Heart right ventricle (tissue), 16 donors: ENCODE measurements at regions not wholly inside any gene's neighbourhood (a gene's known extent, or its start where the extent isn't known, plus 50 kb on each side); places are given as distances from the start of the nearest gene placed in this dataset.
A peak's percentile ranks its signal among the peaks of the same experiment; 100 is the strongest.

Experiments used
- ATAC-seq, 8 donors: fragments of 200-7000 bp; cut with Tn5 transposase; one replicate each; pipeline ENCODE4 v1.9.1; 2020; ENCODE audit warnings: mild to moderate bottlenecking in 8 of 8, moderate library complexity in 8 of 8, moderate number of reproducible peaks in 1 of 8
- DNase-seq, 2 donors: peaks; one replicate each; pipeline ENCODE4 v3.0.0-alpha.2; 2020
- H3K27ac ChIP-seq, 10 donors: fragments of 200-600 bp; sonication (generic) in 2 of 10; one replicate each; pipeline versions ENCODE4 v1.5.0 to v1.8.0; 2020 to 2022; ENCODE audit warnings: mild to moderate bottlenecking in 3 of 10
- H3K27me3 ChIP-seq, 7 donors: fragments of 200-600 bp; one replicate each; pipeline ENCODE4 v1.8.0; 2021 to 2022; ENCODE audit warnings: mild to moderate bottlenecking in 2 of 7
- H3K36me3 ChIP-seq, 9 donors: fragments of 200-600 bp; sonication (generic) in 1 of 9; one replicate each; pipeline versions ENCODE4 v1.5.0 to v1.8.0; 2020 to 2022; ENCODE audit warnings: mild to moderate bottlenecking in 2 of 9
- H3K4me1 ChIP-seq, 9 donors: fragments of 200-600 bp; sonication (generic) in 1 of 9; one replicate each; pipeline versions ENCODE4 v1.5.0 to v1.8.0; 2020 to 2022; ENCODE audit warnings: mild to moderate bottlenecking in 4 of 9
- H3K4me3 ChIP-seq, 10 donors: fragments of 200-600 bp; sonication (generic) in 2 of 10; one replicate each; pipeline versions ENCODE4 v1.5.0 to v1.8.0; 2020 to 2022; ENCODE audit warnings: mild to moderate bottlenecking in 7 of 10, moderate library complexity in 2 of 10
- H3K9me3 ChIP-seq, 11 donors: fragments of 200-600 bp in 10 of 11; sonication (generic) in 2 of 11; one replicate each; pipeline versions ENCODE4 v1.5.0 to v1.8.0; 2013 to 2022; ENCODE audit warnings: mild to moderate bottlenecking in 2 of 11, control low read depth in 1 of 11, moderate library complexity in 1 of 11
- WGBS, 2 donors: extraction: QIAGEN DNeasy Blood & Tissue Kit; methylation state at CpG; one replicate each; pipeline ENCODE4 v1.1.7; 2013; ENCODE audit warnings: inconsistent platforms in 1 of 2; 5-methylcytosine and 5-hydroxymethylcytosine counted together
- intact Hi-C, 10 donors: fragments of 100-400 bp; cut with DNase I; formaldehyde crosslinking; loops; one replicate each; pipeline versions ENCODE4 v1.11.1 to v1.14.2; 2022
- TF ChIP-seq, protein P1 (sequence below), 9 donors: fragments of 200-600 bp; sonication (generic) in 2 of 9; IDR thresholded peaks; one replicate each; pipeline versions ENCODE4 v1.5.0 to v1.8.0; 2021 to 2022; ENCODE audit warnings: antibody characterized with exemption in 9 of 9, mild to moderate bottlenecking in 5 of 9, moderate library complexity in 1 of 9
- donor health status: Arrhythmogenic right ventricular cardiomyopathy.
- donor health status: ischemic (EF 13 %, LVEDD 7.1; RV severe dilation, severe dysfunction).
- donor health status: healthy with polysubstance abuse.
- donor health status: DM: no; HTN: yes; CAD: no.
- donor health status: DM: no; HTN: no; CAD: no.
- donor health status: ischemic (EF 25% LVEDD 6.9; RV normal size, moderate dysfunction).
- donor health status: ischemic (EF 25% LVEDD 5.7; RV mildly dilated, moderate dysfunction).
- donor health status: healthy.
- donor health status: DM: yes; HTN: yes; CAD: no.
- donor health status: Ischemic cardiomyopathy.
- donor health status: ischemic (EF 35%, LVEDD 5.7; RV mildly dilated, moderate dysfunction).
- donor health status: nonischemic (EF 11% LVEDD 7.7; RV severe dilation, severe dysfunction).
- donor health status: DM: yes; HTN: yes; CAD: no.
- donor health status: PGD.
- donor health status: ischemic (EF 29% LVEDD 5.4; RV normal size, mild dysfunction).
- donor health status: nonischemic (EF 23%, LVEDD 6.1; RV moderate dilation, normal function).

GRCh38 chr3:16831846-16832245 lies 52.9 kb upstream of the PLCL2 start:
- WGBS, 2 donors = 92 to 94% methylated on average over 4 of the region's 4 CpGs
- no peak overlapping the region for H3K27ac ChIP-seq
- H3K36me3 ChIP-seq = no peaks in the 10 kb centered on the region
- H3K4me3 ChIP-seq = no peak overlapping the region
- DNase-seq (no peak), ATAC-seq (no peak)
- H3K9me3 ChIP-seq = no peaks in the 10 kb centered on the region
- TF ChIP-seq, protein P1, sequence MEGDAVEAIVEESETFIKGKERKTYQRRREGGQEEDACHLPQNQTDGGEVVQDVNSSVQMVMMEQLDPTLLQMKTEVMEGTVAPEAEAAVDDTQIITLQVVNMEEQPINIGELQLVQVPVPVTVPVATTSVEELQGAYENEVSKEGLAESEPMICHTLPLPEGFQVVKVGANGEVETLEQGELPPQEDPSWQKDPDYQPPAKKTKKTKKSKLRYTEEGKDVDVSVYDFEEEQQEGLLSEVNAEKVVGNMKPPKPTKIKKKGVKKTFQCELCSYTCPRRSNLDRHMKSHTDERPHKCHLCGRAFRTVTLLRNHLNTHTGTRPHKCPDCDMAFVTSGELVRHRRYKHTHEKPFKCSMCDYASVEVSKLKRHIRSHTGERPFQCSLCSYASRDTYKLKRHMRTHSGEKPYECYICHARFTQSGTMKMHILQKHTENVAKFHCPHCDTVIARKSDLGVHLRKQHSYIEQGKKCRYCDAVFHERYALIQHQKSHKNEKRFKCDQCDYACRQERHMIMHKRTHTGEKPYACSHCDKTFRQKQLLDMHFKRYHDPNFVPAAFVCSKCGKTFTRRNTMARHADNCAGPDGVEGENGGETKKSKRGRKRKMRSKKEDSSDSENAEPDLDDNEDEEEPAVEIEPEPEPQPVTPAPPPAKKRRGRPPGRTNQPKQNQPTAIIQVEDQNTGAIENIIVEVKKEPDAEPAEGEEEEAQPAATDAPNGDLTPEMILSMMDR (IDR thresholded peaks at IDR 0.05) = no peak
- intact Hi-C loops = loop anchor here in 2 of 10 donors (10.0 kb wide), 2 partner anchors 57 to 67 kb away; no protein-coding TSS in a partner anchor
- H3K4me1 ChIP-seq = peaks cover 0 to 7% (median 0%) of the 10 kb centered on the region in 9 donors
- no peaks in the 10 kb centered on the region for H3K27me3 ChIP-seq

GRCh38 chr3:16834214-16834613 lies 50.5 kb upstream of the PLCL2 start:
- TF ChIP-seq, protein P1 (IDR thresholded peaks at IDR 0.05) = peak in 1 of 9 donors; percentile 24
- Histone ChIP-seq H3K36me3 (no peaks in the 10 kb centered on the region), H3K4me3 (no peak overlapping the region), H3K9me3 (no peaks in the 10 kb centered on the region), H3K4me1 (peaks cover 0 to 20% (median 7%) of the 10 kb centered on the region in 9 donors), H3K27me3 (no peaks in the 10 kb centered on the region), H3K27ac (peak overlapping the region in 5 of 10 donors; percentile 17 to 43 (median 33))
- peak in 1 of 8 donors; percentile 4 for ATAC-seq
- intact Hi-C loops = loop anchor here in 2 of 10 donors (10.0 kb wide), 2 partner anchors 59 to 69 kb away; no protein-coding TSS in a partner anchor
- DNase-seq = no peak
- 85 to 91% methylated on average over 4 of the region's 4 CpGs for WGBS, 2 donors

- DNase-seq (no peak), ATAC-seq (peak in 6 of 8 donors; percentile 46 to 93 (median 64))
- no peaks in the 10 kb centered on the region for H3K27me3 ChIP-seq
- peaks cover 0 to 26% (median 7%) of the 10 kb centered on the region in 9 donors for H3K4me1 ChIP-seq
- TF ChIP-seq, protein P1 (IDR thresholded peaks at IDR 0.05) = no peak
- intact Hi-C loops = loop anchor here in 5 of 10 donors (5.0 to 10.0 kb wide), 5 partner anchors 43 to 70 kb away; partner anchors contain the start of gene PLCL2 (in 3 of the 5)
- no peak overlapping the region for H3K4me3 ChIP-seq
- H3K27ac ChIP-seq = peak overlapping the region in 5 of 10 donors; percentile 17 to 43 (median 33)
- no peaks in the 10 kb centered on the region for H3K9me3 ChIP-seq
- WGBS, 2 donors = 68 to 79% methylated on average over 2 of the region's 2 CpGs
- no peaks in the 10 kb centered on the region for H3K36me3 ChIP-seq
Observed at GRCh38 chr3:16834753-16835152, 50.0 kb upstream of the PLCL2 start.
